OCI-LY7 (cell line): ENCODE measurements at regions not wholly inside any gene's neighbourhood (a gene's known extent, or its start where the extent isn't known, plus 50 kb on each side); places are given as distances from the start of the nearest gene placed in this dataset.

Experiments
- CTCF ChIP-seq: fragments of 200-600 bp; sonication (generic); conservative IDR thresholded peaks from 2 replicates; pipeline ENCODE4 v1.5.1; 2014; ENCODE audit warnings: mild to moderate bottlenecking, antibody characterized with exemption, low read length, moderate library complexity, mixed read lengths
- EZH2phosphoT487 ChIP-seq: fragments of 200-600 bp; sonication (generic); IDR thresholded peaks from 2 replicates; pipeline ENCODE4 v1.6.1; 2018; ENCODE audit warnings: low read depth, borderline replicate concordance, mild to moderate bottlenecking, mixed run types, antibody characterized with exemption, low read length, moderate library complexity, mixed read lengths

- TF ChIP-seq CTCF (no peak), EZH2phosphoT487 (no peak)
Observed at GRCh38 chr10:128994598-128995143, 472.4 kb upstream of the MGMT start.
